Activated CD8-positive, alpha-beta memory T cell treated with anti-CD3 and anti-CD28 coated beads for 4 hours (primary cell): ENCODE measurements at regions not wholly inside any gene's neighbourhood (a gene's known extent, or its start where the extent isn't known, plus 50 kb on each side); places are given as distances from the start of the nearest gene placed in this dataset.

ENCODE experiments used
- DNase-seq, 2 donors: peaks; one replicate each; pipeline ENCODE4 v3.0.0-alpha.2; 2020; ENCODE audit warnings: low read depth in 2 of 2

GRCh38 chr10:83577421-83577820, 561.9 kb upstream of the GHITM start:
- no peak for DNase-seq

- DNase-seq, result no peak
Measured at GRCh38 chr10:83580373-83581012, 558.8 kb upstream of the GHITM start.

DNA sequence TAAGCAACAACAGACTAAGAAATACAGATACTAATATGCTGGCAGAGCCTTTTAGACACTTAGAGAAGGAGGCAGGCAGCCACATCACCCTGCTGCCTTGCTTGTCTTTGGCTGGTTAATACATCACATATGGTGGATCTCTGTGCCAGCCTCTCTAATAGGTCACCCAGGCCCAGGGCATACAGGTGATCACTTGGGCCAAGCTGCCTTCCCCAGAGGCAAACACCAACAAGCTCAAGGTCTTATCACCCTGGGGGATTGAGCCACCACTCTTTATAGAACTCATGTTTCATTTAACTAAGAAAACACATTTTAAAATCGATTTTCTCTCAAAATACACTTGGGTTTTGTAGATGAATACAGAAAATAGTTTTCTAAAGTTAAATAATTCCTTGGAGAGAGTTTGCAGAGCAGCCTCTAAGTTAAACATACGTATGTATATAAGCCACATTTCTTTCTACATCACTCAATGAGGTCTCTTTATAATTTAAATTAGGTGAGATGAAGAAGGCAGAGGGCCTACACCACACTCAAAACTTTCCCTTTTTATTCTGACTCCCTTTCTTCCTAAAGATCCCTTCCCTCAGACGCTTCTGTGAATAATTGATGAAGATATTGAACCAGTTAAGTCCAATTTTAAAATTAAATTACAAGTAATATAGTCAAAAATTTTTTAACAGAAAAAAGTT, 556.8 kb upstream of the GHITM start:
- no peak for DNase-seq

DNA sequence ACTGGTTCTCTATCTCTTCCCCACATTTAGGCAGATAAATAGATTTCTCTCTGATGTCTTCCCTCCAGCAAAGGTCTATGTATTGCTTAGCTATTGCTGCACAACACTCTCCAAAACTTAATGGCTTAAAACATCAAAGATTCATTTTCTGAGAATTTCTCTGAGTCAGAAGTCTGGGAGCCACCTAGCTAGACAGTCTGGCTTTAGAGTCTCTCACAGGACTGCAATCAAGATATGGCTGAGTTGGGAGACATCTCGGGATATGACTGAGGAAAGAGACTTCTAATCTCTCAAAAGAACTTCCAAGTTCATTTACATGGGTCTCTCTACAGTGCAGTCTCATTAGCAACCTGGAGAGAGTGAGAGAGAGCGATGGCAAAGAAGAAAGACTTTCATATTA, 553.6 kb upstream of the GHITM start:
- DNase-seq, result no peak

DNA sequence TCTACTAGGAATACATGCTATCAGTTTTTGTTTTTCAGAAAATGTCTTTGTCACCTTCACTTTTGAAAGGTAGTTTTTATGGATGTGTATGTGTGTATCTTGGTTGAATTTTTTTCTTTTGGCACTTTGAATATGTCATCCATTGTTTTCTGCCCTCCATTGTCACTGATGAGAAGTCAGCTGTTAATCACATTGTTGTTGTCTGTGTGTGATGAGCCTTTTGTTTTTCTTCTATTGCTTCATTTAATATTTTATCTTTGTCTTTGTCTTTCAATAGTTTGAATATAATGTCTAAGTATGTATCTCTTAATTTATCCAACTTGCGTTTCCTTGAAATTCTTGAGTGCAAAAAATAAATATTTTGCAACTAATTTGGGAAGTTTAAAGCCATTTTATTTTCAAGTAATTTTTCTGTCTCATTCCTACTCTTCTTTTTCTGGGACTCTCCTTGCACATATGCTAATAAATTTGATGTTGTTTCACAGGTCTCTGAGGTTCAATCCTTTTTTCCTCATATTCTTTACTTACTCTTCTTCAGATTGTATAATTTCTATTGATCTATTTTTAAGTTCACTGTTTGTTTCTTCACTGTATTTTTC, 546.9 kb upstream of the GHITM start:
- DNase-seq, result no peak

GRCh38 chr10:83603708-83604107, 535.6 kb upstream of the GHITM start:
- no peak for DNase-seq

- DNase-seq, result no peak
Measured at GRCh38 chr10:83605783-83606630, 533.3 kb upstream of the GHITM start.

DNA sequence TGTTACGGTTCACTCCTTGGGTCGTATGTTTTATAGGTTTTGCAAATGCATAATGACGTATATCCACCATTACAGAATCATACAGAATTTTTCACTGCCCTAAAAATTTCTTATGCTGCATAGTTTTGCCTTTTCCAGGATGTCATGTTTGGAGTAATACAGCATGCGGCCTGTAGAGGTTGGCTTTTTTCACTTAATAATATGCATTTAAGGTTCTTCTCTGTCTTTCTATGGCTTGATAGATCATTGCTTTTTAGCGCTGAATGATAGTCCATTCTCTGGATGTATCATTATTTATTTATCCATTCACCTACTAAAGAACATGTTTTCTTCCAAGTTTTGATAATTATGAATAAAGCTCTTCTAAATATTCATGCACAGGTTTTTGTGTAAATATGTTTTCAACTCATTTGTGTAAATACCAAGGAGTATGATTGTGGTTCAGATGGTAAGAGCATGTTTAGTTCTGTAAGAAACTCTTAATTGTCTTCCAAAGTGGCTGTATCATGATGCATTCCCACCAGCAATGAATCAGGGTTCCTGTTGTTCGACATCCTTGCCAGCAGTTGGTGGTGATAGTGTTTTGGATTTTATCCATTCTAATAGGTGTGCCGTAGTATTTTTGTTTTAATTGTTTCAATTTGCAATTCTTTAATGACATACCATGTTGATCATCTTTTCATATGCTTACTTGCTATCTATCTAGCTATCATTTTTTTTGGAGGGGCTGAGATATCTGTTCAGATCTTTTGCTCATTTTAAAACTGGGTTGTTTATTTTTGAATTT, 531.2 kb upstream of the GHITM start:
- DNase-seq, result no peak

- no peak for DNase-seq
Measured at GRCh38 chr10:83612050-83612449, 527.3 kb upstream of the GHITM start.

DNA sequence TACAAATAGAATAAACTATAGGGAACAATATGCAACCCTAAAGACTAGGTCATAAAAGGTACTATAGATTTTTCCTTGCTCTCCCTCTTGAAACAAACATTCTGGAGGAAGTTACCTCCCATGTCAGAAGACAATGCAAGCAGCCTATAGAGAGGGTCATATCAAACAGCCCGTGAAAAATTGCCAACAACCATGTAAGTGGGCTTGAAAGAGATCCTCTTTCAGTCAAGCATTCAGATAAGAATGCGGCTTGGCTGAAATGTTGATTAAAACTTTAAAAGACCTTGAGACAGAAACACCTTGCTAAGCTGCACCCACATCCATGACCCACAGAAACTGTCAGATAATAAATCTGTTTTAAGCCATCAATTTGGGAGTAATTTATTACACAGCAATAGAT, 526.6 kb upstream of the GHITM start:
- no peak for DNase-seq

DNA sequence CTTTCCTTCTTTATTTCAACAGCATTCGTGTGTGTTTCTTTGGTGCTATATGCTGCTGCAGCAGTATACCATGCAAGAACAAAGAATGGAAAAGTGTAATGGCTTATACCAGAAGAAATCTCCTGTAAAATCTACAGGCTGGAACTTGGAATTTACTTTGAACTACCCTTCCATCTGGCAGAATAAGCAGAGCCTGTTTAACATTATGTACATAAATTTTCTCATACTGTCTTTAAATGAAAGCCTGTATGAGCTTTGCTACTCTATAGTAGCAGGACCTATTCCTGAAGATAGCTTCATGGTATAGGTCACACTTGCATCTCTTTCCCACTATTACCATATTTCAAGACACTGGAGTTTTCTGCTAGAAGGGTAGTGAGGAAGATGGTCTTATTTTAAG, 522.1 kb upstream of the GHITM start:
- no peak for DNase-seq

GRCh38 chr10:83617692-83618545, 521.4 kb upstream of the GHITM start:
- DNase-seq, result no peak

DNA sequence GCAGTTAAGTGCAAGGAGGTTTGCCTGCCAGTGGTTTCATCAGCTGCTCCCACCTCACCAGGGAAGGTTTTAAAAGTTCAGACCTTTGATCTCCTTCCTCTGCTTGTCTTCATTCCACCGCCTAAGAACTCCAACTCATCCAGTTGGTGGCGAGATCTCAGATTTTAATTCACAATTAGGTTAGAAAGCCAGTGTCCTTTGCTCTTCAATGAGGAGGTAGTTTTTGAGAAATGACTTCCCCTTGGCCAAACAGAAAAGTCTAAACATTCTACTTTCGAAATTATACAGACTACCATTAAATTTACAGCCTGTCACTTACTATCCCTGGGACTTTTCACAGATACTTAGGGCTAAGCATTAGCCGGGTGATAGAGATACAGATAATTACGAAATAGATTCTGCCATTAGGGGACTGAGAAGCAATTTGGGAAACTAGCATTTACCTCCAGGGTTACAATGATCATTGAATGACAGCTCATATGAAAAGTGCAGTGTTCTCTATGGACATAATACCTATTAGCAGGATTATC, 513.4 kb upstream of the GHITM start:
- no peak for DNase-seq

DNA sequence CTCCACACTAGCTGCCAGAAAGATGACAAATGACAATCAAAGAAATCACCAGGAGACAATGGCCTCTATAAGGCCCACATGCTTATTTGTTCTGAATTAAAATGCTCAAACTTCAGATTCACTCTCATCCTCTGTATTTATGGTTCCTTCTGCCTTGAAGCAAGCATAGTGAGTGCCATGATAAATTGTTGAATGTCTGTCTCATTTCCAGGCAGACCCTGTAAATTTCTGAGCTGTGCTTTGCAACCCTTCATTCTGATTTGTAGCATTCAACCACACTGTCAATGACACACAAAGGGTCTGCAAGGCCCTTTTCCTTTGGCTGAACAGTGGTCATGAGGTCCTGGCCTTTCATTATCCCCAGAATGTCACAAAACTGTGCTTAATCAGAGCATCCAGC, 506.6 kb upstream of the GHITM start:
- no peak for DNase-seq

- no peak for DNase-seq
Measured at GRCh38 chr10:83633547-83633946, 505.8 kb upstream of the GHITM start.

- DNase-seq, result no peak
Measured at GRCh38 chr10:83636826-83637225, 502.5 kb upstream of the GHITM start.

DNA sequence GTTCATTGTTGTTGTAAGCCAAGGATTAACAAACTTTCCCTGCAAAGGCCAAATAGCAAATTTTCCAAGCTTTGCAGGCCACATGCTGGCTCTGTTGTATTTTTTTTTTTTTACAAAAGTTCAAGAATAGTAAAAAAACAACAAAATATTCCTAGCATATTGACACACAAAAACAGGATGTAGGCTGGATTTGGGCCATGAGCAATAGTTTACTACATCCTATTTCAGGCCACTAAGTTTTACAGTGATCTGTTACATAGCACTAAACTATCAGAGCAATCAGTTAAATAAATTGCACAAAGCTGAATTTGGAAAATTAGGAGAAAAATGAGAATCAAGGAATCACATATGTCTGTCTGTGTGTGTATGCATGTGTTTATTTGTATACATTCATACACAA, 491.8 kb upstream of the GHITM start:
- DNase-seq, result no peak

DNA sequence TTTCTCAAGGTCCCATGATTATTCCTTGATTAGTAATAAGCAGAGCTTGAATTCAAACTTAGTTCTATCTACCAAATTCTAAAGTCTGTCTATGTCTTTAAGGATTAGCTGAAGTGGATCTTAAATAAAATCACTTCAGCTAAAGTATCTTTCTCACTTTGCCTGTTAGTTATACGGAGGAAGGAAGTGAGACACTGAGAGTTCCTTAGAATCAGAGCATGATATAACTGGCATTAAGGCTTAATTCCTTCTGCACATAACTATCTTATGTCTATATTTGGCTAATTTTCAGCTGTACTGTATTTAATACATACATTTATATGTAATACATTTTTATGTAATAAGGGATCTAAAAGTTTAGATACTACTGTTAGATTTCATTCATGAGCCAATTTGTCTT, 491.1 kb upstream of the GHITM start:
- no peak for DNase-seq

GRCh38 chr10:83649471-83649870, 489.8 kb upstream of the GHITM start:
- DNase-seq, result no peak

GRCh38 chr10:83654689-83655088, 484.6 kb upstream of the GHITM start:
- DNase-seq, result no peak
